ENCODE measurements at regions not wholly inside any gene's neighbourhood (a gene's known extent, or its start where the extent isn't known, plus 50 kb on each side); places are given as distances from the start of the nearest gene placed in this dataset.
A peak's percentile ranks its signal among the peaks of the same experiment; 100 is the strongest.

GRCh38 chr20:17799575-17800227 is 99.9 kb downstream of the BANF2 start:
- Mint-ChIP-seq H3K4me1 (peaks cover 0 to 1% (median 0%) of the 10 kb centered on the region in 4 donors), H3K27ac (no peak overlapping the region), H3K36me3 (no peaks in the 10 kb centered on the region), H3K4me3 (no peak overlapping the region), H3K27me3 (peaks cover 11% of the 10 kb centered on the region), H3K9me3 (peaks cover 0 to 5% (median 0%) of the 10 kb centered on the region in 7 donors)
- Histone ChIP-seq H3K36me3 (ENCODE audit: control insufficient read depth, insufficient read depth, low read length) (no peaks in the 10 kb centered on the region), H3K27ac (ENCODE audit: insufficient read depth, low read length, poor library complexity, severe bottlenecking) (no peak overlapping the region), H3K4me1 (ENCODE audit: control insufficient read depth, insufficient read depth, low read length, poor library complexity, severe bottlenecking) (no peaks in the 10 kb centered on the region), H3K27me3 (ENCODE audit: control insufficient read depth, insufficient read depth, low read length) (no peaks in the 10 kb centered on the region), H3K9me3 (ENCODE audit: control insufficient read depth in 2 of 2, low read length in 2 of 2) (no peaks in the 10 kb centered on the region), H3K4me3 (ENCODE audit: low read depth, low read length) (no peak overlapping the region)
- no peak for ATAC-seq (ENCODE audit: low read depth in 2 of 2)
- no peak for DNase-seq

- Mint-ChIP-seq H3K27ac (no peak overlapping the region), H3K27me3 (peaks cover 7% of the 10 kb centered on the region)
- no peak overlapping the region for H3K4me3 ChIP-seq (ENCODE audit: low read depth, low read length)
Measured at GRCh38 chr20:17798601-17799000, 98.8 kb downstream of the BANF2 start.

GRCh38 chr20:17797579-17797978 is 97.8 kb downstream of the BANF2 start:
- H3K9me3 ChIP-seq (ENCODE audit: control insufficient read depth in 2 of 2, low read length in 2 of 2): no peaks in the 10 kb centered on the region
- no peaks in the 10 kb centered on the region for H3K36me3 ChIP-seq (ENCODE audit: control insufficient read depth, insufficient read depth, low read length)
- peaks cover 7% of the 10 kb centered on the region for H3K27me3 Mint-ChIP-seq
- H3K4me3 Mint-ChIP-seq: no peak overlapping the region
- H3K27me3 ChIP-seq (ENCODE audit: control insufficient read depth, insufficient read depth, low read length): no peaks in the 10 kb centered on the region
- no peak overlapping the region for H3K4me3 ChIP-seq (ENCODE audit: low read depth, low read length)
- DNase-seq: no peak
- H3K27ac Mint-ChIP-seq: no peak overlapping the region
- no peak overlapping the region for H3K27ac ChIP-seq (ENCODE audit: insufficient read depth, low read length, poor library complexity, severe bottlenecking)
- peaks cover 0 to 1% (median 0%) of the 10 kb centered on the region in 4 donors for H3K4me1 Mint-ChIP-seq
- no peaks in the 10 kb centered on the region for H3K4me1 ChIP-seq (ENCODE audit: control insufficient read depth, insufficient read depth, low read length, poor library complexity, severe bottlenecking)
- no peak for ATAC-seq (ENCODE audit: low read depth in 2 of 2)
- no peaks in the 10 kb centered on the region for H3K36me3 Mint-ChIP-seq
- peaks cover 0 to 5% (median 0%) of the 10 kb centered on the region in 7 donors for H3K9me3 Mint-ChIP-seq

More at GRCh38 chr20:17798601-17799000, 98.8 kb downstream of the BANF2 start:
- no peaks in the 10 kb centered on the region for H3K9me3 ChIP-seq (ENCODE audit: control insufficient read depth in 2 of 2, low read length in 2 of 2)
- H3K27me3 ChIP-seq (ENCODE audit: control insufficient read depth, insufficient read depth, low read length): no peaks in the 10 kb centered on the region
- DNase-seq (no peak), ATAC-seq (ENCODE audit: low read depth in 2 of 2) (no peak)
- no peaks in the 10 kb centered on the region for H3K36me3 Mint-ChIP-seq
- no peaks in the 10 kb centered on the region for H3K36me3 ChIP-seq (ENCODE audit: control insufficient read depth, insufficient read depth, low read length)
- peaks cover 0 to 5% (median 0%) of the 10 kb centered on the region in 7 donors for H3K9me3 Mint-ChIP-seq
- H3K4me1 ChIP-seq (ENCODE audit: control insufficient read depth, insufficient read depth, low read length, poor library complexity, severe bottlenecking): no peaks in the 10 kb centered on the region
- H3K27ac ChIP-seq (ENCODE audit: insufficient read depth, low read length, poor library complexity, severe bottlenecking): no peak overlapping the region
- peaks cover 0 to 1% (median 0%) of the 10 kb centered on the region in 4 donors for H3K4me1 Mint-ChIP-seq
- no peak overlapping the region for H3K4me3 Mint-ChIP-seq

GRCh38 chr20:17797161-17797560 is 97.4 kb downstream of the BANF2 start:
- Mint-ChIP-seq H3K36me3 (no peaks in the 10 kb centered on the region), H3K4me1 (peaks cover 0 to 1% (median 0%) of the 10 kb centered on the region in 4 donors), H3K27ac (peak overlapping the region in 2 of 3 donors; percentile 14 to 22), H3K9me3 (peaks cover 0 to 5% (median 0%) of the 10 kb centered on the region in 7 donors), H3K4me3 (no peak overlapping the region), H3K27me3 (peaks cover 10% of the 10 kb centered on the region)
- no peaks in the 10 kb centered on the region for H3K27me3 ChIP-seq (ENCODE audit: control insufficient read depth, insufficient read depth, low read length)
- no peak overlapping the region for H3K4me3 ChIP-seq (ENCODE audit: low read depth, low read length)
- H3K36me3 ChIP-seq (ENCODE audit: control insufficient read depth, insufficient read depth, low read length): no peaks in the 10 kb centered on the region
- DNase-seq: no peak
- no peak for ATAC-seq (ENCODE audit: low read depth in 2 of 2)
- H3K27ac ChIP-seq (ENCODE audit: insufficient read depth, low read length, poor library complexity, severe bottlenecking): no peak overlapping the region
- no peaks in the 10 kb centered on the region for H3K4me1 ChIP-seq (ENCODE audit: control insufficient read depth, insufficient read depth, low read length, poor library complexity, severe bottlenecking)
- H3K9me3 ChIP-seq (ENCODE audit: control insufficient read depth in 2 of 2, low read length in 2 of 2): no peaks in the 10 kb centered on the region

- Mint-ChIP-seq H3K36me3 (no peaks in the 10 kb centered on the region), H3K27ac (no peak overlapping the region), H3K4me3 (no peak overlapping the region), H3K9me3 (peaks cover 0 to 5% (median 1%) of the 10 kb centered on the region in 7 donors), H3K4me1 (peaks cover 0 to 1% (median 0%) of the 10 kb centered on the region in 4 donors), H3K27me3 (peaks cover 10% of the 10 kb centered on the region)
- no peaks in the 10 kb centered on the region for H3K4me1 ChIP-seq (ENCODE audit: control insufficient read depth, insufficient read depth, low read length, poor library complexity, severe bottlenecking)
- no peaks in the 10 kb centered on the region for H3K9me3 ChIP-seq (ENCODE audit: control insufficient read depth in 2 of 2, low read length in 2 of 2)
- H3K27me3 ChIP-seq (ENCODE audit: control insufficient read depth, insufficient read depth, low read length): no peaks in the 10 kb centered on the region
- H3K36me3 ChIP-seq (ENCODE audit: control insufficient read depth, insufficient read depth, low read length): no peaks in the 10 kb centered on the region
- H3K27ac ChIP-seq (ENCODE audit: insufficient read depth, low read length, poor library complexity, severe bottlenecking): no peak overlapping the region
- no peak overlapping the region for H3K4me3 ChIP-seq (ENCODE audit: low read depth, low read length)
- DNase-seq: no peak
- no peak for ATAC-seq (ENCODE audit: low read depth in 2 of 2)
Measured at GRCh38 chr20:17796091-17796563, 96.4 kb downstream of the BANF2 start.

GRCh38 chr20:17795501-17796071 is 95.8 kb downstream of the BANF2 start:
- no peak overlapping the region for H3K27ac ChIP-seq (ENCODE audit: insufficient read depth, low read length, poor library complexity, severe bottlenecking)
- no peak overlapping the region for H3K27ac Mint-ChIP-seq

GRCh38 chr20:17795003-17795402 is 95.2 kb downstream of the BANF2 start:
- H3K27me3 Mint-ChIP-seq: peaks cover 4% of the 10 kb centered on the region
- peaks cover 0 to 5% (median 1%) of the 10 kb centered on the region in 7 donors for H3K9me3 Mint-ChIP-seq
- ATAC-seq (ENCODE audit: low read depth in 2 of 2): no peak

More at GRCh38 chr20:17795501-17796071, 95.8 kb downstream of the BANF2 start:
- Histone ChIP-seq H3K9me3 (ENCODE audit: control insufficient read depth in 2 of 2, low read length in 2 of 2) (no peaks in the 10 kb centered on the region), H3K36me3 (ENCODE audit: control insufficient read depth, insufficient read depth, low read length) (no peaks in the 10 kb centered on the region), H3K4me3 (ENCODE audit: low read depth, low read length) (no peak overlapping the region), H3K4me1 (ENCODE audit: control insufficient read depth, insufficient read depth, low read length, poor library complexity, severe bottlenecking) (no peaks in the 10 kb centered on the region), H3K27me3 (ENCODE audit: control insufficient read depth, insufficient read depth, low read length) (no peaks in the 10 kb centered on the region)
- Mint-ChIP-seq H3K4me3 (no peak overlapping the region), H3K27me3 (peaks cover 5% of the 10 kb centered on the region), H3K4me1 (peaks cover 0 to 1% (median 0%) of the 10 kb centered on the region in 4 donors), H3K9me3 (peaks cover 0 to 5% (median 1%) of the 10 kb centered on the region in 7 donors), H3K36me3 (no peaks in the 10 kb centered on the region)
- ATAC-seq (ENCODE audit: low read depth in 2 of 2) (no peak), DNase-seq (no peak)

More at GRCh38 chr20:17795003-17795402, 95.2 kb downstream of the BANF2 start:
- no peak overlapping the region for H3K27ac ChIP-seq (ENCODE audit: insufficient read depth, low read length, poor library complexity, severe bottlenecking)
- no peaks in the 10 kb centered on the region for H3K27me3 ChIP-seq (ENCODE audit: control insufficient read depth, insufficient read depth, low read length)
- no peak for DNase-seq
- no peaks in the 10 kb centered on the region for H3K9me3 ChIP-seq (ENCODE audit: control insufficient read depth in 2 of 2, low read length in 2 of 2)
- Mint-ChIP-seq H3K4me1 (peaks cover 0 to 1% (median 0%) of the 10 kb centered on the region in 4 donors), H3K36me3 (no peaks in the 10 kb centered on the region), H3K4me3 (no peak overlapping the region), H3K27ac (no peak overlapping the region)
- no peaks in the 10 kb centered on the region for H3K36me3 ChIP-seq (ENCODE audit: control insufficient read depth, insufficient read depth, low read length)
- H3K4me1 ChIP-seq (ENCODE audit: control insufficient read depth, insufficient read depth, low read length, poor library complexity, severe bottlenecking): no peaks in the 10 kb centered on the region
- H3K4me3 ChIP-seq (ENCODE audit: low read depth, low read length): no peak overlapping the region

Measured in CD4-positive, CD25-positive, alpha-beta regulatory T cell (primary cell).